ENCODE measurements at regions not wholly inside any gene's neighbourhood (a gene's known extent, or its start where the extent isn't known, plus 50 kb on each side); places are given as distances from the start of the nearest gene placed in this dataset.
"Not testable (repeated sequence)": the region's sequence is repeated elsewhere in the genome, so short reads cannot be mapped to it uniquely, and the experiment has no call there.

GRCh38 chr18:51520676-51521180, 323.2 kb upstream of the MEX3C start:
- no peak for DNase-seq

GRCh38 chr18:51522338-51522737, 324.9 kb upstream of the MEX3C start:
- no peak for DNase-seq

GRCh38 chr18:51522821-51523220, 325.3 kb upstream of the MEX3C start:
- no peak for DNase-seq

GRCh38 chr18:51523671-51524070, 326.2 kb upstream of the MEX3C start:
- no peak for DNase-seq

- DNase-seq: no peak
These were observed 328.2 kb upstream of the MEX3C start for GRCh38 chr18:51525453-51526225.

GRCh38 chr18:51527826-51528225, 330.3 kb upstream of the MEX3C start:
- DNase-seq: no peak

- no peak for DNase-seq
These were observed 334.0 kb upstream of the MEX3C start for GRCh38 chr18:51531501-51531900.

GRCh38 chr18:51537487-51537886, 340.0 kb upstream of the MEX3C start:
- DNase-seq: peak in 34 of 51 donors; percentile 1 to 71 (median 35)

- DNase-seq: no peak
These were observed 343.1 kb upstream of the MEX3C start for GRCh38 chr18:51540562-51540961.

GRCh38 chr18:51541230-51541629, 343.7 kb upstream of the MEX3C start:
- DNase-seq: no peak

GRCh38 chr18:51543658-51544155, 346.2 kb upstream of the MEX3C start:
- DNase-seq: no peak

GRCh38 chr18:51545446-51545845, 348.0 kb upstream of the MEX3C start:
- DNase-seq: no peak

GRCh38 chr18:51559198-51559901, 361.9 kb upstream of the MEX3C start:
- no peak for DNase-seq

- no peak for DNase-seq
These were observed 362.4 kb upstream of the MEX3C start for GRCh38 chr18:51559902-51560287.

GRCh38 chr18:51561821-51562220, 364.3 kb upstream of the MEX3C start:
- DNase-seq: no peak

- no peak for DNase-seq
These were observed 365.4 kb upstream of the MEX3C start for GRCh38 chr18:51562866-51563265.

GRCh38 chr18:51563396-51563795, 365.9 kb upstream of the MEX3C start:
- DNase-seq: no peak

GRCh38 chr18:51568151-51568550, 370.7 kb upstream of the MEX3C start:
- no peak for DNase-seq

GRCh38 chr18:51569153-51569552, 371.7 kb upstream of the MEX3C start:
- DNase-seq: no peak

GRCh38 chr18:51569561-51569960, 372.1 kb upstream of the MEX3C start:
- no peak for DNase-seq

GRCh38 chr18:51570071-51570470, 372.6 kb upstream of the MEX3C start:
- not testable (repeated sequence) for DNase-seq

GRCh38 chr18:51573886-51574285, 376.4 kb upstream of the MEX3C start:
- not testable (repeated sequence) for DNase-seq

- no peak for DNase-seq
These were observed 377.7 kb upstream of the MEX3C start for GRCh38 chr18:51575171-51575570.

Measured in hypothalamus (tissue), 51 donors.